ENCODE measurements at regions not wholly inside any gene's neighbourhood (a gene's known extent, or its start where the extent isn't known, plus 50 kb on each side); places are given as distances from the start of the nearest gene placed in this dataset.

- Histone ChIP-seq H3K27ac (ENCODE audit: low read depth in 1 of 2, low read length in 1 of 2) (no peak overlapping the region), H3K4me3 (no peak overlapping the region), H3K4me1 (ENCODE audit: control insufficient read depth in 5 of 5, insufficient read depth in 5 of 5, low read length in 5 of 5) (peaks cover 0 to 4% (median 0%) of the 10 kb centered on the region in 5 donors), H3K36me3 (ENCODE audit: control insufficient read depth in 4 of 4, insufficient read depth in 4 of 4, low read length in 4 of 4) (no peaks in the 10 kb centered on the region), H3K9ac (ENCODE audit: insufficient read depth in 1 of 2, low read length in 2 of 2) (no peak overlapping the region), H3K27me3 (ENCODE audit: control insufficient read depth in 3 of 3, insufficient read depth in 3 of 3, low read length in 2 of 3) (no peaks in the 10 kb centered on the region), H3K9me3 (ENCODE audit: control insufficient read depth in 4 of 4, insufficient read depth in 3 of 4, low read length in 3 of 4) (no peaks in the 10 kb centered on the region)
- 63 to 79% methylated on average over 2 of the region's 2 CpGs for WGBS, 2 donors
- TF ChIP-seq CTCF (IDR thresholded peaks at IDR 0.05; ENCODE audit: control extremely low read depth, extremely low read depth), result no peak
- ATAC-seq (ENCODE audit: insufficient read depth, low FRiP score), result no peak
- no peak for DNase-seq
Observed at GRCh38 chr9:84485539-84485938, 145.0 kb upstream of the SLC28A3 start.

- DNase-seq (no peak), ATAC-seq (ENCODE audit: insufficient read depth, low FRiP score) (no peak)
- 84 to 86% methylated on average over 1 of the region's 1 CpG for WGBS, 2 donors
- H3K27me3 ChIP-seq (ENCODE audit: control insufficient read depth in 3 of 3, insufficient read depth in 3 of 3, low read length in 2 of 3), result no peaks in the 10 kb centered on the region
- no peaks in the 10 kb centered on the region for H3K36me3 ChIP-seq (ENCODE audit: control insufficient read depth in 4 of 4, insufficient read depth in 4 of 4, low read length in 4 of 4)
- no peak overlapping the region for H3K27ac ChIP-seq (ENCODE audit: low read depth in 1 of 2, low read length in 1 of 2)
- H3K4me1 ChIP-seq (ENCODE audit: control insufficient read depth in 5 of 5, insufficient read depth in 5 of 5, low read length in 5 of 5), result peaks cover 0 to 4% (median 0%) of the 10 kb centered on the region in 5 donors
- no peaks in the 10 kb centered on the region for H3K9me3 ChIP-seq (ENCODE audit: control insufficient read depth in 4 of 4, insufficient read depth in 3 of 4, low read length in 3 of 4)
- no peak overlapping the region for H3K4me3 ChIP-seq
- TF ChIP-seq CTCF (IDR thresholded peaks at IDR 0.05; ENCODE audit: control extremely low read depth, extremely low read depth), result no peak
- no peak overlapping the region for H3K9ac ChIP-seq (ENCODE audit: insufficient read depth in 1 of 2, low read length in 2 of 2)
Observed at GRCh38 chr9:84486663-84487062, 146.1 kb upstream of the SLC28A3 start.

- H3K9ac ChIP-seq (ENCODE audit: insufficient read depth in 1 of 2, low read length in 2 of 2), result no peak overlapping the region
- H3K27me3 ChIP-seq (ENCODE audit: control insufficient read depth in 3 of 3, insufficient read depth in 3 of 3, low read length in 2 of 3), result no peaks in the 10 kb centered on the region
- 79 to 85% methylated on average over 3 of the region's 3 CpGs for WGBS, 2 donors
- H3K36me3 ChIP-seq (ENCODE audit: control insufficient read depth in 4 of 4, insufficient read depth in 4 of 4, low read length in 4 of 4), result no peaks in the 10 kb centered on the region
- no peak overlapping the region for H3K27ac ChIP-seq (ENCODE audit: low read depth in 1 of 2, low read length in 1 of 2)
- no peak overlapping the region for H3K4me3 ChIP-seq
- H3K9me3 ChIP-seq (ENCODE audit: control insufficient read depth in 4 of 4, insufficient read depth in 3 of 4, low read length in 3 of 4), result no peaks in the 10 kb centered on the region
- no peak for TF ChIP-seq CTCF (IDR thresholded peaks at IDR 0.05; ENCODE audit: control extremely low read depth, extremely low read depth)
- H3K4me1 ChIP-seq (ENCODE audit: control insufficient read depth in 5 of 5, insufficient read depth in 5 of 5, low read length in 5 of 5), result no peaks in the 10 kb centered on the region
- ATAC-seq (ENCODE audit: insufficient read depth, low FRiP score), result no peak
- DNase-seq, result no peak
Observed at GRCh38 chr9:84490206-84490841, 149.8 kb upstream of the SLC28A3 start.

- Histone ChIP-seq H3K4me3 (no peak overlapping the region), H3K36me3 (ENCODE audit: control insufficient read depth in 4 of 4, insufficient read depth in 4 of 4, low read length in 4 of 4) (no peaks in the 10 kb centered on the region), H3K4me1 (ENCODE audit: control insufficient read depth in 5 of 5, insufficient read depth in 5 of 5, low read length in 5 of 5) (no peaks in the 10 kb centered on the region), H3K9ac (ENCODE audit: insufficient read depth in 1 of 2, low read length in 2 of 2) (no peak overlapping the region), H3K9me3 (ENCODE audit: control insufficient read depth in 4 of 4, insufficient read depth in 3 of 4, low read length in 3 of 4) (no peaks in the 10 kb centered on the region), H3K27me3 (ENCODE audit: control insufficient read depth in 3 of 3, insufficient read depth in 3 of 3, low read length in 2 of 3) (no peaks in the 10 kb centered on the region), H3K27ac (ENCODE audit: low read depth in 1 of 2, low read length in 1 of 2) (no peak overlapping the region)
- TF ChIP-seq CTCF (IDR thresholded peaks at IDR 0.05; ENCODE audit: control extremely low read depth, extremely low read depth), result no peak
- ATAC-seq (ENCODE audit: insufficient read depth, low FRiP score) (no peak), DNase-seq (no peak)
- 94 to 95% methylated on average over 1 of the region's 1 CpG for WGBS, 2 donors
Observed at GRCh38 chr9:84490842-84491325, 150.3 kb upstream of the SLC28A3 start.

Data from lung (tissue), 11 donors.